Endodermal cell (in vitro differentiated cells): ENCODE measurements at regions not wholly inside any gene's neighbourhood (a gene's known extent, or its start where the extent isn't known, plus 50 kb on each side); places are given as distances from the start of the nearest gene placed in this dataset.

ENCODE experiments used
- DNase-seq: peaks from one replicate; pipeline ENCODE4 v3.0.0-alpha.2; 2017
- H3K27ac ChIP-seq: 2 replicates; pipeline ENCODE4 v1.5.1; 2013; ENCODE audit warnings: mild to moderate bottlenecking, low read depth, low read length, moderate library complexity
- H3K27me3 ChIP-seq: 2 replicates; pipeline ENCODE4 v1.6.1; 2013; ENCODE audit warnings: mild to moderate bottlenecking, low read length, moderate library complexity; ENCODE audit not compliant: insufficient read depth, control insufficient read depth, poor library complexity, severe bottlenecking
- H3K36me3 ChIP-seq: 2 replicates; pipeline ENCODE4 v1.7.0; 2013; ENCODE audit warnings: mild to moderate bottlenecking, low read length, moderate library complexity; ENCODE audit not compliant: control insufficient read depth, insufficient read depth
- H3K4me1 ChIP-seq: one replicate; pipeline ENCODE4 v1.7.0; 2013; ENCODE audit warnings: low read length; ENCODE audit not compliant: control insufficient read depth, insufficient read depth
- H3K4me3 ChIP-seq: 2 replicates; pipeline ENCODE4 v1.5.1; 2013; ENCODE audit warnings: mild to moderate bottlenecking, low read length, moderate library complexity
- H3K9ac ChIP-seq: 2 replicates; pipeline ENCODE4 v1.6.1; 2013; ENCODE audit warnings: mild to moderate bottlenecking, low read length, moderate library complexity; ENCODE audit not compliant: poor library complexity, severe bottlenecking; ENCODE audit errors: extremely low read depth
- H3K9me3 ChIP-seq: 2 replicates; pipeline ENCODE4 v1.6.1; 2013; ENCODE audit warnings: mild to moderate bottlenecking, low read length, moderate library complexity; ENCODE audit not compliant: control insufficient read depth
- H3K27ac Mint-ChIP-seq: 2 replicates; pipeline ENCODE4 v1.8.0; 2020; ENCODE audit warnings: mixed read lengths
- H3K27me3 Mint-ChIP-seq: 2 replicates; pipeline ENCODE4 v1.8.0; 2021; ENCODE audit warnings: mild to moderate bottlenecking, mixed read lengths; ENCODE audit not compliant: insufficient read depth
- H3K36me3 Mint-ChIP-seq: 2 replicates; pipeline ENCODE4 v1.8.0; 2020; ENCODE audit warnings: low read depth, mixed read lengths
- H3K4me1 Mint-ChIP-seq: 2 replicates; pipeline ENCODE4 v1.8.0; 2020; ENCODE audit warnings: mixed read lengths
- H3K4me3 Mint-ChIP-seq: 2 replicates; pipeline ENCODE4 v1.8.0; 2020; ENCODE audit warnings: mild to moderate bottlenecking, moderate library complexity, mixed read lengths
- H3K9me3 Mint-ChIP-seq: 2 replicates; pipeline ENCODE4 v1.8.0; 2020; ENCODE audit warnings: mild to moderate bottlenecking, mixed read lengths
- WGBS, 2 experiments: methylation state at CpG; one replicate each; pipeline versions ENCODE4 v1.1.5 to v1.1.7; 2013; ENCODE audit warnings: missing lambda C conversion rate in 2 of 2, mixed read lengths in 1 of 2; ENCODE audit not compliant: insufficient coverage in 1 of 2, insufficient read length in 1 of 2; 5-methylcytosine and 5-hydroxymethylcytosine counted together
- TF ChIP-seq, protein P1 (sequence below): fragments of 200-600 bp; sonication (generic); conservative IDR thresholded peaks from 2 replicates; pipeline ENCODE4 v1.5.0; 2021; ENCODE audit warnings: antibody characterized with exemption, mild to moderate bottlenecking

DNA sequence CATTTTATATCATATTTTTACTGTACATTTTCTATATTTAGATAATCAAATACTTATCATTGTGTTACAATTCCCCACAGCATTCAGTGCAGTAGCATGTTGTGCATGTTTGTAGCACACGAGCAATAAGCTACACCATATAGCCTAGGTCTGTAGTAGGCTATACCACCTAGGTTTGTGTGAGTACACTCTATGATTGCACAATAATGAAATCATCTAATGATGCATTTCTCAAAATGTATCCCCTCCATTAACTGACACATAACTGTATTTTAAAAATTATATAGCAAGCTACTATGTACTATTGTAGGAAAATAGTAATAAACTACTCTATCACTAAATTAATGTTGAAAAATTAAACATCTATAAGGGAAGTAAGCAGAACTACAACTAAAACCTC is 518.4 kb upstream of the PABPC4L start:
- H3K4me3 Mint-ChIP-seq = no peak overlapping the region
- peaks cover 4% of the 10 kb centered on the region for H3K9me3 Mint-ChIP-seq
- Histone ChIP-seq H3K9ac (no peak overlapping the region), H3K4me1 (no peaks in the 10 kb centered on the region), H3K27ac (no peak overlapping the region), H3K9me3 (no peaks in the 10 kb centered on the region), H3K36me3 (no peaks in the 10 kb centered on the region), H3K4me3 (no peak overlapping the region), H3K27me3 (no peaks in the 10 kb centered on the region)
- 100% methylated on average over 1 of the region's 1 CpG; no CpG with 5 or more reads in 1 of the 2 experiments for WGBS, 2 experiments
- no peak for DNase-seq
- H3K27ac Mint-ChIP-seq = no peak overlapping the region
- TF ChIP-seq, protein P1, sequence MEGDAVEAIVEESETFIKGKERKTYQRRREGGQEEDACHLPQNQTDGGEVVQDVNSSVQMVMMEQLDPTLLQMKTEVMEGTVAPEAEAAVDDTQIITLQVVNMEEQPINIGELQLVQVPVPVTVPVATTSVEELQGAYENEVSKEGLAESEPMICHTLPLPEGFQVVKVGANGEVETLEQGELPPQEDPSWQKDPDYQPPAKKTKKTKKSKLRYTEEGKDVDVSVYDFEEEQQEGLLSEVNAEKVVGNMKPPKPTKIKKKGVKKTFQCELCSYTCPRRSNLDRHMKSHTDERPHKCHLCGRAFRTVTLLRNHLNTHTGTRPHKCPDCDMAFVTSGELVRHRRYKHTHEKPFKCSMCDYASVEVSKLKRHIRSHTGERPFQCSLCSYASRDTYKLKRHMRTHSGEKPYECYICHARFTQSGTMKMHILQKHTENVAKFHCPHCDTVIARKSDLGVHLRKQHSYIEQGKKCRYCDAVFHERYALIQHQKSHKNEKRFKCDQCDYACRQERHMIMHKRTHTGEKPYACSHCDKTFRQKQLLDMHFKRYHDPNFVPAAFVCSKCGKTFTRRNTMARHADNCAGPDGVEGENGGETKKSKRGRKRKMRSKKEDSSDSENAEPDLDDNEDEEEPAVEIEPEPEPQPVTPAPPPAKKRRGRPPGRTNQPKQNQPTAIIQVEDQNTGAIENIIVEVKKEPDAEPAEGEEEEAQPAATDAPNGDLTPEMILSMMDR = no peak
- H3K36me3 Mint-ChIP-seq = no peaks in the 10 kb centered on the region
- H3K4me1 Mint-ChIP-seq = no peaks in the 10 kb centered on the region
- no peaks in the 10 kb centered on the region for H3K27me3 Mint-ChIP-seq

GRCh38 chr4:134708616-134709015 is 507.0 kb upstream of the PABPC4L start:
- no peak for DNase-seq
- H3K27ac ChIP-seq = no peak overlapping the region
- Mint-ChIP-seq H3K4me1 (no peaks in the 10 kb centered on the region), H3K4me3 (no peak overlapping the region), H3K27ac (no peak overlapping the region), H3K36me3 (no peaks in the 10 kb centered on the region), H3K27me3 (no peaks in the 10 kb centered on the region), H3K9me3 (peaks cover 3% of the 10 kb centered on the region)
- H3K4me1 ChIP-seq = no peaks in the 10 kb centered on the region
- no peaks in the 10 kb centered on the region for H3K36me3 ChIP-seq
- no peak overlapping the region for H3K9ac ChIP-seq
- no peaks in the 10 kb centered on the region for H3K9me3 ChIP-seq
- H3K4me3 ChIP-seq = no peak overlapping the region
- no peaks in the 10 kb centered on the region for H3K27me3 ChIP-seq
- TF ChIP-seq, protein P1 = no peak

DNA sequence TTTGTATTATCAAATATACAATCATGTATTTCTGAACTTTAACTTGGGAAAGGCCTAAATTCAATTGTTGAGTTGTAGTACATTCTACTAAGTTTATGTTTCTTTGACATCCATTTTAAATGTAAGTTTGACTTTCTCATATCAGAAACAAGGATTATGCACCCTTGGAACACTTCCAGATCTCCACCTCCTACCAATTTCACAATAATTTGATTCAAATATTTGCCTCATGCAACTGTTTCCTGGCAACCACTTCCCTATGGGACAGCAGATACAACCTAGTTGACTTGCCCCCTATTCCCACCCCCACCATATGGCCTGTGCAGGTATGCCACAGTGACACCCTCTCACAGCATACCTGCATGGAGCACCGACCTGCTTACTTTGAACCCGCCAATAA is 506.4 kb upstream of the PABPC4L start:
- H3K36me3 Mint-ChIP-seq = no peaks in the 10 kb centered on the region
- no peaks in the 10 kb centered on the region for H3K27me3 Mint-ChIP-seq
- DNase-seq = no peak
- H3K4me1 ChIP-seq = no peaks in the 10 kb centered on the region
- H3K4me3 ChIP-seq = no peak overlapping the region
- H3K36me3 ChIP-seq = no peaks in the 10 kb centered on the region
- H3K9ac ChIP-seq = no peak overlapping the region
- no peak overlapping the region for H3K4me3 Mint-ChIP-seq
- H3K27ac Mint-ChIP-seq = no peak overlapping the region
- peaks cover 3% of the 10 kb centered on the region for H3K9me3 Mint-ChIP-seq
- H3K27me3 ChIP-seq = no peaks in the 10 kb centered on the region
- TF ChIP-seq, protein P1 = no peak
- 91% methylated on average over 2 of the region's 2 CpGs; no CpG with 5 or more reads in 1 of the 2 experiments for WGBS, 2 experiments
- no peak overlapping the region for H3K27ac ChIP-seq
- H3K9me3 ChIP-seq = no peaks in the 10 kb centered on the region
- H3K4me1 Mint-ChIP-seq = no peaks in the 10 kb centered on the region
